ENCODE measurements at regions not wholly inside any gene's neighbourhood (a gene's known extent, or its start where the extent isn't known, plus 50 kb on each side); places are given as distances from the start of the nearest gene placed in this dataset.

DNA sequence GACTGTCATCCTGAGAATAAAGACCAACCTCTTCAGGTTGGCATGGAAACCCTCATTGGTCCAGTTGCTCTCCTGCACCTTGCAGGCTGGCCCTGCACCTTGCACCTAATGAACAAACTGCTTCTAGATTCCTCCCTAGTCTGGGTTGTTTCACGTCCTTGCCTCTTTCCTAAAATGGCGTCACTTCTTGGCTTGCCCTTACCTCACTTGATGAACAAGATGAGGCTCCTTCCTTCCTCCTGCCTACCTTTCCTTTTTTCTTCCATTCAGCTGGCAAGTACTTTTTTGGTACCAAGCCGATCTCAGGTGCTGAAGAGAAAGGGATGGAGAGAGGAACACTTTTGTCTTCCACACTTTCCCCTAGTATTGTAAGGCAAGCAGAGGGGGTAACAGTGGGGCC is 74.5 kb downstream of the MYCN start:
- POLR2A ChIA-PET, result no interaction called here
- no peak overlapping the region for H2AFZ ChIP-seq (ENCODE audit: low read depth)
- no peaks in the 10 kb centered on the region for H3K79me2 ChIP-seq (ENCODE audit: insufficient read depth)
- CTCF ChIA-PET, result no interaction called here
- no peak overlapping the region for H3K27ac ChIP-seq (ENCODE audit: low read depth in 2 of 2, low read length in 1 of 2)
- WGBS (ENCODE audit: low lambda C conversion rate), result 55% methylated on average over 3 of the region's 3 CpGs
- H3K27me3 ChIP-seq (ENCODE audit: insufficient read depth), result no peaks in the 10 kb centered on the region
- no peaks in the 10 kb centered on the region for H3K9me3 ChIP-seq
- H3F3A ChIP-seq (replicated peaks; ENCODE audit: insufficient read depth), result no peaks in the 10 kb centered on the region
- H3K4me2 ChIP-seq, result no peak overlapping the region
- H3K4me3 ChIP-seq (ENCODE audit: low read depth in 2 of 2, low read length in 1 of 2), result no peak overlapping the region
- no peaks in the 10 kb centered on the region for H3K36me3 ChIP-seq (replicated peaks in 1 of 2; ENCODE audit: control insufficient read depth in 1 of 2, insufficient read depth in 2 of 2, low read length in 1 of 2)
- H3K4me1 ChIP-seq (ENCODE audit: control insufficient read depth in 1 of 2, insufficient read depth in 2 of 2, low read depth in 1 of 2, low read length in 1 of 2), result no peaks in the 10 kb centered on the region
- no peaks in the 10 kb centered on the region for H4K20me1 ChIP-seq (ENCODE audit: insufficient read depth)
- H3K9ac ChIP-seq, result no peak overlapping the region
- TF ChIP-seq TAF1 (IDR thresholded peaks at IDR 0.05; ENCODE audit: borderline replicate concordance, low read depth, low read length), result no peak
- no peaks in the 10 kb centered on the region for H3K9me2 ChIP-seq
- DNase-seq, result no peak

DNA sequence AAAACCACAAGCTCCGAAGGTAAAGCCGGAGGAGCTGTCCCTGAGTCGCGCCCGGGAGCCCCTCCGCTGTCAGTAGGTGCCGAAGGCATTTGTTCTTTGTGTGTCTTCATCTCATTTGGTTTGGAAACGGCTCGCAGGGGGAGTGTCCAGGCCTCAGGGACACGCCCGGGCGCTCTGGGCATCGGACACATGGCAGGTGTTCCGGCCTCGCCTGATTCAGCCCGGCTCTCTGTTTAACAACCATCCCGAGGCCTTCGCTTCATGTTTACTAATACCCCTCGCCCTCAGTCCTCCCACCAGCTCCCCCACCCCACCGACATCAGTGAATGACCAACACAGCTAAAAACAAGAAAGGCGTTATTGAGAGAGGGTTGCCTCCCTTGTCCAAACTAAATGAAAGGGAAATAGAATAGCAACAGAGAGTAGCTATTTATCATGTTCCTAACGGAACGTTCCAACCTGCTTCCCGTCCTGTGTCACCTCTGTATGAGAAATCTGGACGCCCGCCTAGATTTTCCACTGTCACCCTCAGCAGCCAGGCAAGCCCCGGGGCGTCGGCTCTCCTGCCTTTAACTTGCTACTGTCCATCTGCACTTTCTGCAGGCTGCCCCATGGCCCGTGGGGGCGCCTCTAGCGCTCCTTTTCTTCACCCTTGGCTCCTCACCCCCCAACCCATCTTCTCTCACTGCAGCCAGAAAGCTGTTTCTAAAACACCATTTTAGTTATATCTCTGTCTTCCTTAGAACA is 73.9 kb downstream of the MYCN start:
- Histone ChIP-seq H3K9ac (no peak overlapping the region), H3K27ac (ENCODE audit: low read depth in 2 of 2, low read length in 1 of 2) (no peak overlapping the region), H3F3A (replicated peaks; ENCODE audit: insufficient read depth) (no peaks in the 10 kb centered on the region), H2AFZ (ENCODE audit: low read depth) (no peak overlapping the region), H3K9me2 (no peaks in the 10 kb centered on the region), H3K4me1 (ENCODE audit: control insufficient read depth in 1 of 2, insufficient read depth in 2 of 2, low read depth in 1 of 2, low read length in 1 of 2) (no peaks in the 10 kb centered on the region), H3K79me2 (ENCODE audit: insufficient read depth) (no peaks in the 10 kb centered on the region), H3K4me3 (ENCODE audit: low read depth in 2 of 2, low read length in 1 of 2) (no peak overlapping the region), H3K9me3 (no peaks in the 10 kb centered on the region), H4K20me1 (ENCODE audit: insufficient read depth) (no peaks in the 10 kb centered on the region), H3K36me3 (replicated peaks in 1 of 2; ENCODE audit: control insufficient read depth in 1 of 2, insufficient read depth in 2 of 2, low read length in 1 of 2) (no peaks in the 10 kb centered on the region), H3K4me2 (no peak overlapping the region), H3K27me3 (ENCODE audit: insufficient read depth) (no peaks in the 10 kb centered on the region)
- TF ChIP-seq RCOR1 (IDR thresholded peaks at IDR 0.05; ENCODE audit: low read length) (no peak), EP300 (IDR thresholded peaks at IDR 0.05; ENCODE audit: borderline replicate concordance in 1 of 2, low read depth in 1 of 2, low read length in 1 of 2) (no peak), MEF2A (IDR thresholded peaks at IDR 0.05; ENCODE audit: borderline replicate concordance, low read depth) (no peak), MXI1 (IDR thresholded peaks at IDR 0.05; ENCODE audit: low read depth, low read length) (no peak), GABPA (IDR thresholded peaks at IDR 0.05; ENCODE audit: low read depth) (no peak), FOXJ3 (CRISPR knock-in tag; IDR thresholded peaks at IDR 0.05) (no peak), FOXM1 (IDR thresholded peaks at IDR 0.05; ENCODE audit: low read depth) (no peak), NRF1 (IDR thresholded peaks at IDR 0.05; ENCODE audit: low read depth, low read length) (no peak), YY1 (IDR thresholded peaks at IDR 0.05; ENCODE audit: low read depth) (no peak), NFIC (IDR thresholded peaks at IDR 0.05; ENCODE audit: borderline replicate concordance) (no peak), TEAD4 (IDR thresholded peaks at IDR 0.05; ENCODE audit: borderline replicate concordance, insufficient read depth) (no peak), TCF12 (IDR thresholded peaks at IDR 0.05) (no peak)
- TF ChIP-seq, protein P1, sequence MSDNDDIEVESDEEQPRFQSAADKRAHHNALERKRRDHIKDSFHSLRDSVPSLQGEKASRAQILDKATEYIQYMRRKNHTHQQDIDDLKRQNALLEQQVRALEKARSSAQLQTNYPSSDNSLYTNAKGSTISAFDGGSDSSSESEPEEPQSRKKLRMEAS (IDR thresholded peaks at IDR 0.05; ENCODE audit: low read depth), result no peak
- TF ChIP-seq, protein P2, sequence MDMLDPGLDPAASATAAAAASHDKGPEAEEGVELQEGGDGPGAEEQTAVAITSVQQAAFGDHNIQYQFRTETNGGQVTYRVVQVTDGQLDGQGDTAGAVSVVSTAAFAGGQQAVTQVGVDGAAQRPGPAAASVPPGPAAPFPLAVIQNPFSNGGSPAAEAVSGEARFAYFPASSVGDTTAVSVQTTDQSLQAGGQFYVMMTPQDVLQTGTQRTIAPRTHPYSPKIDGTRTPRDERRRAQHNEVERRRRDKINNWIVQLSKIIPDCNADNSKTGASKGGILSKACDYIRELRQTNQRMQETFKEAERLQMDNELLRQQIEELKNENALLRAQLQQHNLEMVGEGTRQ (IDR thresholded peaks at IDR 0.05; ENCODE audit: borderline replicate concordance, low read depth, low read length), result no peak
- TF ChIP-seq, protein P3, sequence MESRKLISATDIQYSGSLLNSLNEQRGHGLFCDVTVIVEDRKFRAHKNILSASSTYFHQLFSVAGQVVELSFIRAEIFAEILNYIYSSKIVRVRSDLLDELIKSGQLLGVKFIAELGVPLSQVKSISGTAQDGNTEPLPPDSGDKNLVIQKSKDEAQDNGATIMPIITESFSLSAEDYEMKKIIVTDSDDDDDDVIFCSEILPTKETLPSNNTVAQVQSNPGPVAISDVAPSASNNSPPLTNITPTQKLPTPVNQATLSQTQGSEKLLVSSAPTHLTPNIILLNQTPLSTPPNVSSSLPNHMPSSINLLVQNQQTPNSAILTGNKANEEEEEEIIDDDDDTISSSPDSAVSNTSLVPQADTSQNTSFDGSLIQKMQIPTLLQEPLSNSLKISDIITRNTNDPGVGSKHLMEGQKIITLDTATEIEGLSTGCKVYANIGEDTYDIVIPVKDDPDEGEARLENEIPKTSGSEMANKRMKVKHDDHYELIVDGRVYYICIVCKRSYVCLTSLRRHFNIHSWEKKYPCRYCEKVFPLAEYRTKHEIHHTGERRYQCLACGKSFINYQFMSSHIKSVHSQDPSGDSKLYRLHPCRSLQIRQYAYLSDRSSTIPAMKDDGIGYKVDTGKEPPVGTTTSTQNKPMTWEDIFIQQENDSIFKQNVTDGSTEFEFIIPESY (IDR thresholded peaks at IDR 0.05; ENCODE audit: borderline replicate concordance, low read depth), result no peak
- TF ChIP-seq, protein P4, sequence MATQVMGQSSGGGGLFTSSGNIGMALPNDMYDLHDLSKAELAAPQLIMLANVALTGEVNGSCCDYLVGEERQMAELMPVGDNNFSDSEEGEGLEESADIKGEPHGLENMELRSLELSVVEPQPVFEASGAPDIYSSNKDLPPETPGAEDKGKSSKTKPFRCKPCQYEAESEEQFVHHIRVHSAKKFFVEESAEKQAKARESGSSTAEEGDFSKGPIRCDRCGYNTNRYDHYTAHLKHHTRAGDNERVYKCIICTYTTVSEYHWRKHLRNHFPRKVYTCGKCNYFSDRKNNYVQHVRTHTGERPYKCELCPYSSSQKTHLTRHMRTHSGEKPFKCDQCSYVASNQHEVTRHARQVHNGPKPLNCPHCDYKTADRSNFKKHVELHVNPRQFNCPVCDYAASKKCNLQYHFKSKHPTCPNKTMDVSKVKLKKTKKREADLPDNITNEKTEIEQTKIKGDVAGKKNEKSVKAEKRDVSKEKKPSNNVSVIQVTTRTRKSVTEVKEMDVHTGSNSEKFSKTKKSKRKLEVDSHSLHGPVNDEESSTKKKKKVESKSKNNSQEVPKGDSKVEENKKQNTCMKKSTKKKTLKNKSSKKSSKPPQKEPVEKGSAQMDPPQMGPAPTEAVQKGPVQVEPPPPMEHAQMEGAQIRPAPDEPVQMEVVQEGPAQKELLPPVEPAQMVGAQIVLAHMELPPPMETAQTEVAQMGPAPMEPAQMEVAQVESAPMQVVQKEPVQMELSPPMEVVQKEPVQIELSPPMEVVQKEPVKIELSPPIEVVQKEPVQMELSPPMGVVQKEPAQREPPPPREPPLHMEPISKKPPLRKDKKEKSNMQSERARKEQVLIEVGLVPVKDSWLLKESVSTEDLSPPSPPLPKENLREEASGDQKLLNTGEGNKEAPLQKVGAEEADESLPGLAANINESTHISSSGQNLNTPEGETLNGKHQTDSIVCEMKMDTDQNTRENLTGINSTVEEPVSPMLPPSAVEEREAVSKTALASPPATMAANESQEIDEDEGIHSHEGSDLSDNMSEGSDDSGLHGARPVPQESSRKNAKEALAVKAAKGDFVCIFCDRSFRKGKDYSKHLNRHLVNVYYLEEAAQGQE (IDR thresholded peaks at IDR 0.05; ENCODE audit: low read depth, low read length), result no peak
- WGBS (ENCODE audit: low lambda C conversion rate), result 62% methylated on average over 32 of the region's 32 CpGs
- POLR2A ChIA-PET, result no interaction called here
- CTCF ChIA-PET, result interaction anchor here (1.0 kb wide), 1 partner anchor 474 kb away, joined by 3 read pairs; no protein-coding TSS in a partner anchor
- no peak for DNase-seq
